ENCODE measurements at regions not wholly inside any gene's neighbourhood (a gene's known extent, or its start where the extent isn't known, plus 50 kb on each side); places are given as distances from the start of the nearest gene placed in this dataset.

GRCh38 chr9:126052791-126053190, 273.8 kb upstream of the MVB12B start:
- H3K79me2 ChIP-seq (replicated peaks; ENCODE audit: insufficient read depth, low read length), result no peaks in the 10 kb centered on the region
- no peaks in the 10 kb centered on the region for H4K20me1 ChIP-seq (ENCODE audit: insufficient read depth)
- TF ChIP-seq TAF1 (IDR thresholded peaks at IDR 0.05; ENCODE audit: low read depth), result no peak
- TF ChIP-seq REST (IDR thresholded peaks at IDR 0.05; ENCODE audit: borderline replicate concordance), result no peak
- no peak for TF ChIP-seq POLR2AphosphoS5 (IDR thresholded peaks at IDR 0.05)
- TF ChIP-seq RAD21 (conservative IDR thresholded peaks at IDR 0.05), result no peak
- TF ChIP-seq EP300 (conservative IDR thresholded peaks at IDR 0.05; ENCODE audit: poor library complexity, severe bottlenecking), result no peak
- no peak for TF ChIP-seq SMC3 (conservative IDR thresholded peaks at IDR 0.05; ENCODE audit: poor library complexity)
- TF ChIP-seq MXI1 (conservative IDR thresholded peaks at IDR 0.05; ENCODE audit: poor library complexity, severe bottlenecking), result no peak
- no peak for TF ChIP-seq EZH2 (IDR thresholded peaks at IDR 0.05; ENCODE audit: borderline replicate concordance, insufficient read depth, low read length, poor library complexity, severe bottlenecking)
- TF ChIP-seq, protein P1, sequence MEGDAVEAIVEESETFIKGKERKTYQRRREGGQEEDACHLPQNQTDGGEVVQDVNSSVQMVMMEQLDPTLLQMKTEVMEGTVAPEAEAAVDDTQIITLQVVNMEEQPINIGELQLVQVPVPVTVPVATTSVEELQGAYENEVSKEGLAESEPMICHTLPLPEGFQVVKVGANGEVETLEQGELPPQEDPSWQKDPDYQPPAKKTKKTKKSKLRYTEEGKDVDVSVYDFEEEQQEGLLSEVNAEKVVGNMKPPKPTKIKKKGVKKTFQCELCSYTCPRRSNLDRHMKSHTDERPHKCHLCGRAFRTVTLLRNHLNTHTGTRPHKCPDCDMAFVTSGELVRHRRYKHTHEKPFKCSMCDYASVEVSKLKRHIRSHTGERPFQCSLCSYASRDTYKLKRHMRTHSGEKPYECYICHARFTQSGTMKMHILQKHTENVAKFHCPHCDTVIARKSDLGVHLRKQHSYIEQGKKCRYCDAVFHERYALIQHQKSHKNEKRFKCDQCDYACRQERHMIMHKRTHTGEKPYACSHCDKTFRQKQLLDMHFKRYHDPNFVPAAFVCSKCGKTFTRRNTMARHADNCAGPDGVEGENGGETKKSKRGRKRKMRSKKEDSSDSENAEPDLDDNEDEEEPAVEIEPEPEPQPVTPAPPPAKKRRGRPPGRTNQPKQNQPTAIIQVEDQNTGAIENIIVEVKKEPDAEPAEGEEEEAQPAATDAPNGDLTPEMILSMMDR (IDR thresholded peaks at IDR 0.05; ENCODE audit: poor library complexity, severe bottlenecking), result no peak
- no peak overlapping the region for H3K9ac ChIP-seq (ENCODE audit: low read length)
- no peak overlapping the region for H3K4me2 ChIP-seq (ENCODE audit: low read length)
- H3K4me3 ChIP-seq (ENCODE audit: low read length), result no peak overlapping the region
- H3K9me3 ChIP-seq (ENCODE audit: low read length), result no peaks in the 10 kb centered on the region
- H3K9me2 ChIP-seq (ENCODE audit: insufficient read depth, low read length), result no peaks in the 10 kb centered on the region
- H2AFZ ChIP-seq (ENCODE audit: low read depth, low read length), result no peak overlapping the region
- H3K27me3 ChIP-seq (ENCODE audit: insufficient read depth, low read depth, low read length), result no peaks in the 10 kb centered on the region
- no peak overlapping the region for H3K27ac ChIP-seq (ENCODE audit: low read length)
- no peaks in the 10 kb centered on the region for H3F3A ChIP-seq (ENCODE audit: insufficient read depth, low read length, poor library complexity, severe bottlenecking)
- H3K36me3 ChIP-seq (ENCODE audit: insufficient read depth, low read length), result no peaks in the 10 kb centered on the region

- Histone ChIP-seq H3K4me2 (ENCODE audit: low read length) (no peak overlapping the region), H3K9me2 (ENCODE audit: insufficient read depth, low read length) (no peaks in the 10 kb centered on the region), H4K20me1 (ENCODE audit: insufficient read depth) (no peaks in the 10 kb centered on the region), H3K9me3 (ENCODE audit: low read length) (no peaks in the 10 kb centered on the region), H3K27me3 (ENCODE audit: insufficient read depth, low read depth, low read length) (no peaks in the 10 kb centered on the region), H3K79me2 (replicated peaks; ENCODE audit: insufficient read depth, low read length) (no peaks in the 10 kb centered on the region), H3K27ac (ENCODE audit: low read length) (no peak overlapping the region), H3K36me3 (ENCODE audit: insufficient read depth, low read length) (no peaks in the 10 kb centered on the region), H3K9ac (ENCODE audit: low read length) (no peak overlapping the region), H2AFZ (ENCODE audit: low read depth, low read length) (no peak overlapping the region), H3F3A (ENCODE audit: insufficient read depth, low read length, poor library complexity, severe bottlenecking) (no peaks in the 10 kb centered on the region), H3K4me3 (ENCODE audit: low read length) (no peak overlapping the region)
- TF ChIP-seq, protein P1 (IDR thresholded peaks at IDR 0.05; ENCODE audit: poor library complexity, severe bottlenecking), result no peak
- TF ChIP-seq REST (IDR thresholded peaks at IDR 0.05; ENCODE audit: borderline replicate concordance) (no peak), EP300 (conservative IDR thresholded peaks at IDR 0.05; ENCODE audit: poor library complexity, severe bottlenecking) (no peak), MXI1 (conservative IDR thresholded peaks at IDR 0.05; ENCODE audit: poor library complexity, severe bottlenecking) (no peak), TAF1 (IDR thresholded peaks at IDR 0.05; ENCODE audit: low read depth) (no peak), SMC3 (conservative IDR thresholded peaks at IDR 0.05; ENCODE audit: poor library complexity) (no peak), POLR2AphosphoS5 (IDR thresholded peaks at IDR 0.05) (no peak)
These were observed 272.7 kb upstream of the MVB12B start for GRCh38 chr9:126053913-126054312.
